ENCODE measurements at regions not wholly inside any gene's neighbourhood (a gene's known extent, or its start where the extent isn't known, plus 50 kb on each side); places are given as distances from the start of the nearest gene placed in this dataset.
A peak's percentile ranks its signal among the peaks of the same experiment; 100 is the strongest.

GRCh38 chr4:20422398-20422797, 170.7 kb downstream of the SLIT2 start (continued):
- TF ChIP-seq HOXB6 (CRISPR knock-in tag; IDR thresholded peaks at IDR 0.05; ENCODE audit: borderline replicate concordance) = no peak
- no peak for TF ChIP-seq KAT8 (IDR thresholded peaks at IDR 0.05; ENCODE audit: low read depth)
- TF ChIP-seq PRMT5 (CRISPR knock-in tag; IDR thresholded peaks at IDR 0.05) = no peak
- TF ChIP-seq, protein P1, sequence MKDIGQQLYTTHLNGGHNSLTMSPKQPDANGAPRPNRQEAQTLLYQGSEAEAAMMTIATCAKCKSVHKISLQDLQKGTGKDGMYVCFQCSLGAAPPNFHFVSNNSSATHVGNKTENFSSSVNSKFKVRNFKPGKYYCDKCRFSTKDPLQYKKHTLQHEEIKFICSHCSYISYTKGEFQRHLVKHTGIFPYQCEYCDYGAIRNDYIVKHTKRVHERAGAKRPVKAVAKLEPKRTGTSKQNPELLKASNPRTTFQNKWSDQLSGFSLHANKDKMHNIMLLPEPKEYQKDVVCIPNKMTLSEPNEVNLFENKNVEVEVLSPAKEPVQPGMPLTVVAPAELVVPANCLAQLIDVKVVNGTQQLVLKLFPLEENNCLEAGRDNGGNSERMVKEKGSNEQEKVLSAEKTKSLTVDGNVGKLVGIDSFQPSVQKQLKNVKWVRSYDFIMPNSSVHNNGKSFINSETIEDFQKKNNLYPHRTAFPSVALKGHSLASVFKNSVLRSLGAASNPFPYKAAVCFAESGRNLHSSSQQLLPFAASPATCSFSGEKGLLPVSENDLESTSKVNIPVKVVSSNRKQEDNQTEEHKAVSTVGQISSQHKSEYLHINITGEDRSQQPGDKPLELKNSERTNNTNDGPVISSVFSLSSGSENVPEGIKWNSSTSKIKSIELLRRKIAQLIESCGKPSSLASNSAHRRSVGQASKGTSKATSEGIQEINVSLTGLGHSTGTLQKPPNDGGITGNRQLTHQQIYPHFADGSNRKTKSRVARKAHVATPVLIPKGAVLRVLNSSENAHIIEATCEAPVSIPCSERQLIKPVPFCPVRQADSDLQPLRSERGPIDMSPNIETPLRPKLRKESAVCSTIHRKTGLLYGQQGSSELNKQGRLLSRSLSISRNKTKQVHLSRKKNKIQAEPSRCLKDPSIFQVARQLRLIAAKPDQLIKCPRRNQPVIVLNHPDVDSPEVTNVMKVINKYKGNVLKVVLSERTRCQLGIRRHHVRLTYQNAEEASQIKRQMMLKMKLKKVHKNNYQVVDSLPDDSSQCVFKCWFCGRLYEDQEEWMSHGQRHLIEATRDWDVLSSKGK (CRISPR knock-in tag; IDR thresholded peaks at IDR 0.05) = no peak
- TF ChIP-seq ZNF780A (CRISPR knock-in tag; IDR thresholded peaks at IDR 0.05) = no peak
- TF ChIP-seq TCF3 (CRISPR knock-in tag; IDR thresholded peaks at IDR 0.05) = no peak
- TF ChIP-seq CAMTA2 (CRISPR knock-in tag; conservative IDR thresholded peaks at IDR 0.05) = no peak
- no peak for TF ChIP-seq RFX7 (CRISPR knock-in tag; IDR thresholded peaks at IDR 0.05)
- peak; percentile 48 to 52 (median 48) for TF ChIP-seq CTCF (IDR thresholded peaks at IDR 0.05 in 2 of 3, conservative IDR thresholded peaks at IDR 0.05 in 1 of 3; ENCODE audit: insufficient read depth in 2 of 3, low read depth in 1 of 3, low read length in 3 of 3)
- TF ChIP-seq, protein P2, sequence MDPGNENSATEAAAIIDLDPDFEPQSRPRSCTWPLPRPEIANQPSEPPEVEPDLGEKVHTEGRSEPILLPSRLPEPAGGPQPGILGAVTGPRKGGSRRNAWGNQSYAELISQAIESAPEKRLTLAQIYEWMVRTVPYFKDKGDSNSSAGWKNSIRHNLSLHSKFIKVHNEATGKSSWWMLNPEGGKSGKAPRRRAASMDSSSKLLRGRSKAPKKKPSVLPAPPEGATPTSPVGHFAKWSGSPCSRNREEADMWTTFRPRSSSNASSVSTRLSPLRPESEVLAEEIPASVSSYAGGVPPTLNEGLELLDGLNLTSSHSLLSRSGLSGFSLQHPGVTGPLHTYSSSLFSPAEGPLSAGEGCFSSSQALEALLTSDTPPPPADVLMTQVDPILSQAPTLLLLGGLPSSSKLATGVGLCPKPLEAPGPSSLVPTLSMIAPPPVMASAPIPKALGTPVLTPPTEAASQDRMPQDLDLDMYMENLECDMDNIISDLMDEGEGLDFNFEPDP (CRISPR knock-in tag; IDR thresholded peaks at IDR 0.05) = no peak
- TF ChIP-seq SMAD2 (IDR thresholded peaks at IDR 0.05; ENCODE audit: low read depth, low read length) = no peak
- no peak for TF ChIP-seq ZNF318 (IDR thresholded peaks at IDR 0.05; ENCODE audit: borderline replicate concordance in 1 of 2, low read depth in 1 of 2)
- no peak for TF ChIP-seq ZFX (CRISPR knock-in tag; IDR thresholded peaks at IDR 0.05)
